ENCODE measurements at regions not wholly inside any gene's neighbourhood (a gene's known extent, or its start where the extent isn't known, plus 50 kb on each side); places are given as distances from the start of the nearest gene placed in this dataset.

GRCh38 chr5:82605441-82605973 is 327.4 kb upstream of the RPS23 start:
- FAIRE-seq (no peak), ATAC-seq (no peak; the same call in 2 of the 3 replicates), DNase-seq (ENCODE audit: extremely low read depth in 1 of 4, low spot score in 3 of 4) (no peak)
- Histone ChIP-seq H3K4me2 (ENCODE audit: insufficient read depth, low read length) (no peak overlapping the region), H3K9ac (ENCODE audit: insufficient read depth in 1 of 2, low read depth in 2 of 2, low read length in 2 of 2) (no peak overlapping the region), H3K9me3 (replicated peaks; ENCODE audit: control insufficient read depth, insufficient read depth, low read depth, low read length) (no peaks in the 10 kb centered on the region), H3K79me2 (ENCODE audit: control insufficient read depth, insufficient read depth, low read length) (no peaks in the 10 kb centered on the region), H2AFZ (ENCODE audit: low read depth, low read length) (no peak overlapping the region), H3K27me3 (ENCODE audit: control insufficient read depth in 2 of 2, insufficient read depth in 2 of 2, low read length in 2 of 2) (no peaks in the 10 kb centered on the region), H3K9me1 (ENCODE audit: control insufficient read depth, insufficient read depth, low read length) (no peaks in the 10 kb centered on the region), H3K4me1 (replicated peaks in 1 of 2; ENCODE audit: control insufficient read depth in 2 of 2, insufficient read depth in 2 of 2, low read length in 2 of 2) (no peaks in the 10 kb centered on the region; a peak in 1 of 5 replicates), H3K36me3 (ENCODE audit: control insufficient read depth, insufficient read depth, low read length) (no peaks in the 10 kb centered on the region), H4K20me1 (replicated peaks; ENCODE audit: control insufficient read depth, insufficient read depth, low read length) (no peaks in the 10 kb centered on the region), H3K27ac (ENCODE audit: extremely low read depth, low read depth, low read length) (no peak overlapping the region), H3K4me3 (no peak overlapping the region)
- ChIA-PET CTCF (ENCODE audit: low intra/inter-chr PET ratio) (no interaction called here), POLR2A (no interaction called here)
- TF ChIP-seq ZNF780A (CRISPR knock-in tag; IDR thresholded peaks at IDR 0.05) (no peak), XRCC5 (IDR thresholded peaks at IDR 0.05; ENCODE audit: low read depth, low read length) (no peak), ZNF12 (CRISPR knock-in tag; IDR thresholded peaks at IDR 0.05) (no peak), PCBP1 (IDR thresholded peaks at IDR 0.05; ENCODE audit: low read depth, low read length, poor library complexity, severe bottlenecking) (no peak), SMARCC2 (IDR thresholded peaks at IDR 0.05; ENCODE audit: low read depth) (no peak), CHD2 (IDR thresholded peaks at IDR 0.05; ENCODE audit: low read depth, low read length) (no peak), NR2C2 (CRISPR knock-in tag; IDR thresholded peaks at IDR 0.05) (no peak), NR2C2 (tag; IDR thresholded peaks at IDR 0.05) (no peak)
- TF ChIP-seq, protein P1, sequence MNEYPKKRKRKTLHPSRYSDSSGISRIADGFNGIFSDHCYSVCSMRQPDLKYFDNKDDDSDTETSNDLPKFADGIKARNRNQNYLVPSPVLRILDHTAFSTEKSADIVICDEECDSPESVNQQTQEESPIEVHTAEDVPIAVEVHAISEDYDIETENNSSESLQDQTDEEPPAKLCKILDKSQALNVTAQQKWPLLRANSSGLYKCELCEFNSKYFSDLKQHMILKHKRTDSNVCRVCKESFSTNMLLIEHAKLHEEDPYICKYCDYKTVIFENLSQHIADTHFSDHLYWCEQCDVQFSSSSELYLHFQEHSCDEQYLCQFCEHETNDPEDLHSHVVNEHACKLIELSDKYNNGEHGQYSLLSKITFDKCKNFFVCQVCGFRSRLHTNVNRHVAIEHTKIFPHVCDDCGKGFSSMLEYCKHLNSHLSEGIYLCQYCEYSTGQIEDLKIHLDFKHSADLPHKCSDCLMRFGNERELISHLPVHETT (CRISPR knock-in tag; conservative IDR thresholded peaks at IDR 0.05 in 1 of 2, IDR thresholded peaks at IDR 0.05 in 1 of 2): no peak
- TF ChIP-seq, protein P2, sequence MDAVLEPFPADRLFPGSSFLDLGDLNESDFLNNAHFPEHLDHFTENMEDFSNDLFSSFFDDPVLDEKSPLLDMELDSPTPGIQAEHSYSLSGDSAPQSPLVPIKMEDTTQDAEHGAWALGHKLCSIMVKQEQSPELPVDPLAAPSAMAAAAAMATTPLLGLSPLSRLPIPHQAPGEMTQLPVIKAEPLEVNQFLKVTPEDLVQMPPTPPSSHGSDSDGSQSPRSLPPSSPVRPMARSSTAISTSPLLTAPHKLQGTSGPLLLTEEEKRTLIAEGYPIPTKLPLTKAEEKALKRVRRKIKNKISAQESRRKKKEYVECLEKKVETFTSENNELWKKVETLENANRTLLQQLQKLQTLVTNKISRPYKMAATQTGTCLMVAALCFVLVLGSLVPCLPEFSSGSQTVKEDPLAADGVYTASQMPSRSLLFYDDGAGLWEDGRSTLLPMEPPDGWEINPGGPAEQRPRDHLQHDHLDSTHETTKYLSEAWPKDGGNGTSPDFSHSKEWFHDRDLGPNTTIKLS (IDR thresholded peaks at IDR 0.05; ENCODE audit: borderline replicate concordance, low read depth): no peak
- TF ChIP-seq, protein P3, sequence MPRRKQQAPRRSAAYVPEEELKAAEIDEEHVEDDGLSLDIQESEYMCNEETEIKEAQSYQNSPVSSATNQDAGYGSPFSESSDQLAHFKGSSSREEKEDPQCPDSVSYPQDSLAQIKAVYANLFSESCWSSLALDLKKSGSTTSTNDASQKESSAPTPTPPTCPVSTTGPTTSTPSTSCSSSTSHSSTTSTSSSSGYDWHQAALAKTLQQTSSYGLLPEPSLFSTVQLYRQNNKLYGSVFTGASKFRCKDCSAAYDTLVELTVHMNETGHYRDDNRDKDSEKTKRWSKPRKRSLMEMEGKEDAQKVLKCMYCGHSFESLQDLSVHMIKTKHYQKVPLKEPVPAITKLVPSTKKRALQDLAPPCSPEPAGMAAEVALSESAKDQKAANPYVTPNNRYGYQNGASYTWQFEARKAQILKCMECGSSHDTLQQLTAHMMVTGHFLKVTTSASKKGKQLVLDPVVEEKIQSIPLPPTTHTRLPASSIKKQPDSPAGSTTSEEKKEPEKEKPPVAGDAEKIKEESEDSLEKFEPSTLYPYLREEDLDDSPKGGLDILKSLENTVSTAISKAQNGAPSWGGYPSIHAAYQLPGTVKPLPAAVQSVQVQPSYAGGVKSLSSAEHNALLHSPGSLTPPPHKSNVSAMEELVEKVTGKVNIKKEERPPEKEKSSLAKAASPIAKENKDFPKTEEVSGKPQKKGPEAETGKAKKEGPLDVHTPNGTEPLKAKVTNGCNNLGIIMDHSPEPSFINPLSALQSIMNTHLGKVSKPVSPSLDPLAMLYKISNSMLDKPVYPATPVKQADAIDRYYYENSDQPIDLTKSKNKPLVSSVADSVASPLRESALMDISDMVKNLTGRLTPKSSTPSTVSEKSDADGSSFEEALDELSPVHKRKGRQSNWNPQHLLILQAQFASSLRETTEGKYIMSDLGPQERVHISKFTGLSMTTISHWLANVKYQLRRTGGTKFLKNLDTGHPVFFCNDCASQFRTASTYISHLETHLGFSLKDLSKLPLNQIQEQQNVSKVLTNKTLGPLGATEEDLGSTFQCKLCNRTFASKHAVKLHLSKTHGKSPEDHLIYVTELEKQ (CRISPR knock-in tag; IDR thresholded peaks at IDR 0.05): no peak
- in situ Hi-C loops (cut with MboI) (no loop called here), intact Hi-C loops (cut with micrococcal nuclease) (no loop called here)
- 10% methylated on average over 2 of the region's 2 CpGs for WGBS (ENCODE audit: insufficient coverage, low coverage, missing lambda C conversion rate)
- BruUV-seq (replicated peaks): no TSS peak
